GM10266 (cell line): ENCODE measurements at regions not wholly inside any gene's neighbourhood (a gene's known extent, or its start where the extent isn't known, plus 50 kb on each side); places are given as distances from the start of the nearest gene placed in this dataset.

Experiments used
- DNase-seq: peaks from one replicate; pipeline ENCODE4 v3.0.0; 2012; ENCODE audit errors: extremely low spot score
- CTCF ChIP-seq: IDR thresholded peaks from 2 replicates; pipeline ENCODE4 v1.5.1; 2012; ENCODE audit warnings: mild to moderate bottlenecking, low read depth; ENCODE audit not compliant: control insufficient read depth, insufficient read depth; ENCODE audit errors: missing control alignments

GRCh38 chr13:99911965-99912566 lies 59.5 kb downstream of the ZIC5 start:
- TF ChIP-seq CTCF, result no peak
- no peak for DNase-seq

GRCh38 chr13:99911069-99911964 lies 60.2 kb downstream of the ZIC5 start:
- no peak for TF ChIP-seq CTCF
- no peak for DNase-seq

GRCh38 chr13:99909836-99910619 lies 61.5 kb downstream of the ZIC5 start:
- no peak for DNase-seq
- no peak for TF ChIP-seq CTCF

- no peak for DNase-seq
- TF ChIP-seq CTCF, result no peak
Observed at GRCh38 chr13:99909097-99909835, 62.3 kb downstream of the ZIC5 start.

- no peak for DNase-seq
- TF ChIP-seq CTCF, result no peak
Observed at GRCh38 chr13:99908140-99908803, 63.3 kb downstream of the ZIC5 start.

- DNase-seq, result no peak
- no peak for TF ChIP-seq CTCF
Observed at GRCh38 chr13:99907627-99908026, 63.9 kb downstream of the ZIC5 start.
